Keratinocyte (primary cell): ENCODE measurements at regions not wholly inside any gene's neighbourhood (a gene's known extent, or its start where the extent isn't known, plus 50 kb on each side); places are given as distances from the start of the nearest gene placed in this dataset.
"Not testable (repeated sequence)": the region's sequence is repeated elsewhere in the genome, so short reads cannot be mapped to it uniquely, and the experiment has no call there.

Source experiments
- DNase-seq: peaks from one replicate; pipeline ENCODE4 v3.0.0-alpha.2; 2011; ENCODE audit warnings: low read depth, missing footprints, low spot score
- FAIRE-seq: peaks from 2 replicates; lab custom pipeline; 2011; peaks lifted over from hg19 to GRCh38; lab: Jason Lieb, UNC
- H2AFZ ChIP-seq: 2 replicates; pipeline ENCODE4 v1.6.0; 2012; ENCODE audit warnings: low read length, control low read depth, inconsistent platforms; ENCODE audit not compliant: control insufficient read depth
- H3K27ac ChIP-seq: 2 replicates; pipeline ENCODE4 v1.5.1; 2011; ENCODE audit warnings: low read length; ENCODE audit not compliant: control insufficient read depth, insufficient read depth
- H3K27me3 ChIP-seq: 3 replicates; pipeline ENCODE4 v1.6.0; 2011; ENCODE audit warnings: low read length; ENCODE audit not compliant: control insufficient read depth, insufficient read depth; ENCODE audit errors: extremely low read depth
- H3K36me3 ChIP-seq, 2 experiments: 2 replicates in 1 of 2; 3 replicates in 1 of 2; pipeline ENCODE4 v1.5.1; 2011; ENCODE audit warnings: low read length in 2 of 2, mild to moderate bottlenecking in 1 of 2; ENCODE audit not compliant: control insufficient read depth in 2 of 2, insufficient read depth in 2 of 2; ENCODE audit errors: extremely low read depth in 1 of 2
- H3K4me1 ChIP-seq: 3 replicates; pipeline ENCODE4 v1.5.1; 2011; ENCODE audit warnings: low read length; ENCODE audit not compliant: control insufficient read depth, insufficient read depth; ENCODE audit errors: extremely low read depth
- H3K4me2 ChIP-seq: 3 replicates; pipeline ENCODE4 v1.6.0; 2011; ENCODE audit warnings: low read depth, low read length; ENCODE audit not compliant: control insufficient read depth, insufficient read depth; ENCODE audit errors: extremely low read depth
- H3K4me3 ChIP-seq, 3 experiments: fragments of 200-600 bp in 1 of 3; sonication (generic) in 1 of 3; 2 replicates in 2 of 3; 3 replicates in 1 of 3; pipeline ENCODE4 v1.5.1; 2011 to 2016; ENCODE audit warnings: low read length in 3 of 3, mild to moderate bottlenecking in 3 of 3, control low read depth in 2 of 3, inconsistent platforms in 1 of 3, low read depth in 1 of 3, mixed read lengths in 1 of 3, mixed run types in 1 of 3, moderate library complexity in 1 of 3; ENCODE audit not compliant: control insufficient read depth in 2 of 3, insufficient read depth in 2 of 3; ENCODE audit errors: extremely low read depth in 1 of 3
- H3K79me2 ChIP-seq: 2 replicates; pipeline ENCODE4 v1.6.0; 2012; ENCODE audit warnings: low read length; ENCODE audit not compliant: control insufficient read depth, insufficient read depth
- H3K9ac ChIP-seq: 3 replicates; pipeline ENCODE4 v1.6.0; 2011; ENCODE audit warnings: low read length; ENCODE audit not compliant: control insufficient read depth, insufficient read depth; ENCODE audit errors: extremely low read depth
- H3K9me1 ChIP-seq: 3 replicates; pipeline ENCODE4 v1.6.0; 2011; ENCODE audit warnings: low read length; ENCODE audit not compliant: control insufficient read depth, insufficient read depth; ENCODE audit errors: extremely low read depth
- H3K9me3 ChIP-seq: 2 replicates; pipeline ENCODE4 v1.5.1; 2012; ENCODE audit warnings: low read depth, low read length; ENCODE audit not compliant: control insufficient read depth
- H4K20me1 ChIP-seq: 3 replicates; pipeline ENCODE4 v1.6.0; 2011; ENCODE audit warnings: low read length; ENCODE audit not compliant: control insufficient read depth, insufficient read depth; ENCODE audit errors: extremely low read depth
- CTCF ChIP-seq, 3 experiments: IDR thresholded peaks in 1 of 3; conservative IDR thresholded peaks in 1 of 3; optimal IDR thresholded peaks in 1 of 3; 2 replicates in 2 of 3; 3 replicates in 1 of 3; pipeline versions ENCODE3 to v1.5.1; 2011; ENCODE audit warnings: low read length in 3 of 3, mild to moderate bottlenecking in 3 of 3, moderate library complexity in 2 of 3, control low read depth in 1 of 3, inconsistent platforms in 1 of 3; ENCODE audit not compliant: insufficient read depth in 2 of 3; ENCODE audit errors: extremely low read depth in 1 of 3
- EZH2 ChIP-seq: IDR thresholded peaks from one replicate; pipeline ENCODE4 v1.6.1; 2012; ENCODE audit warnings: inconsistent platforms, mild to moderate bottlenecking, low read length, moderate library complexity
- dilution Hi-C: fragments of 300-500 bp; cut with MboI; formaldehyde crosslinking; loops from one replicate; pipeline ENCODE4 v1.7.0; 2020; ENCODE audit warnings: low sequenced_read_pairs; ENCODE audit not compliant: extremely low pct_ligation_motif_present

GRCh38 chr16:14015461-14015860 is 55.7 kb upstream of the MRTFB start:
- Histone ChIP-seq H3K27me3 (no peaks in the 10 kb centered on the region), H3K9ac (no peak overlapping the region), H3K9me3 (no peaks in the 10 kb centered on the region), H4K20me1 (no peaks in the 10 kb centered on the region), H3K4me2 (no peak overlapping the region), H3K4me3 (no peak overlapping the region), H3K79me2 (no peaks in the 10 kb centered on the region), H2AFZ (no peak overlapping the region), H3K27ac (no peak overlapping the region), H3K9me1 (no peaks in the 10 kb centered on the region), H3K36me3 (no peaks in the 10 kb centered on the region), H3K4me1 (no peaks in the 10 kb centered on the region)
- no peak for TF ChIP-seq EZH2
- no peak for TF ChIP-seq CTCF (optimal IDR thresholded peaks at IDR 0.05 in 1 of 3, IDR thresholded peaks at IDR 0.05 in 1 of 3, conservative IDR thresholded peaks at IDR 0.05 in 1 of 3; ENCODE audit: extremely low read depth in 1 of 3, insufficient read depth in 2 of 3, low read length in 3 of 3)
- dilution Hi-C loops: no loop called here
- no peak for DNase-seq
- FAIRE-seq: no peak

- Histone ChIP-seq H3K27ac (no peak overlapping the region), H3K9me1 (no peaks in the 10 kb centered on the region), H3K9me3 (no peaks in the 10 kb centered on the region), H2AFZ (no peak overlapping the region), H3K4me1 (no peaks in the 10 kb centered on the region), H3K27me3 (no peaks in the 10 kb centered on the region), H3K36me3 (no peaks in the 10 kb centered on the region), H4K20me1 (no peaks in the 10 kb centered on the region), H3K4me2 (no peak overlapping the region), H3K4me3 (no peak overlapping the region), H3K9ac (no peak overlapping the region), H3K79me2 (no peaks in the 10 kb centered on the region)
- FAIRE-seq: no peak
- TF ChIP-seq EZH2 (no peak), CTCF (optimal IDR thresholded peaks at IDR 0.05 in 1 of 3, IDR thresholded peaks at IDR 0.05 in 1 of 3, conservative IDR thresholded peaks at IDR 0.05 in 1 of 3; ENCODE audit: extremely low read depth in 1 of 3, insufficient read depth in 2 of 3, low read length in 3 of 3) (no peak)
- dilution Hi-C loops: no loop called here
- DNase-seq: no peak
These were observed 55.2 kb upstream of the MRTFB start for GRCh38 chr16:14015948-14016347.

GRCh38 chr16:14016362-14016761 is 54.8 kb upstream of the MRTFB start:
- not testable (repeated sequence) for H3K4me2 ChIP-seq

More at GRCh38 chr16:14016362-14016761, 54.8 kb upstream of the MRTFB start:
- H3K4me1 ChIP-seq, H3K27ac ChIP-seq, H3K9me3 ChIP-seq, H3K79me2 ChIP-seq, H3K9ac ChIP-seq, H3K27me3 ChIP-seq, H3K4me3 ChIP-seq, H4K20me1 ChIP-seq, FAIRE-seq, DNase-seq, H3K9me1 ChIP-seq, dilution Hi-C loops, H3K36me3 ChIP-seq, H2AFZ ChIP-seq: not testable (repeated sequence)
